Frontal cortex (tissue), 3 donors: ENCODE measurements at regions not wholly inside any gene's neighbourhood (a gene's known extent, or its start where the extent isn't known, plus 50 kb on each side); places are given as distances from the start of the nearest gene placed in this dataset.
A peak's percentile ranks its signal among the peaks of the same experiment; 100 is the strongest.
"Not testable (repeated sequence)": the region's sequence is repeated elsewhere in the genome, so short reads cannot be mapped to it uniquely, and the experiment has no call there.

Source experiments
- DNase-seq, 2 donors: peaks; one replicate each; pipeline ENCODE4 v3.0.0; 2012; ENCODE audit warnings: low spot score in 2 of 2
- FAIRE-seq: peaks from 2 replicates; lab custom pipeline; 2012; peaks lifted over from hg19 to GRCh38; lab: Jason Lieb, UNC
- donor health status: control.
- donor health status: control.
- donor health status: control.

DNA sequence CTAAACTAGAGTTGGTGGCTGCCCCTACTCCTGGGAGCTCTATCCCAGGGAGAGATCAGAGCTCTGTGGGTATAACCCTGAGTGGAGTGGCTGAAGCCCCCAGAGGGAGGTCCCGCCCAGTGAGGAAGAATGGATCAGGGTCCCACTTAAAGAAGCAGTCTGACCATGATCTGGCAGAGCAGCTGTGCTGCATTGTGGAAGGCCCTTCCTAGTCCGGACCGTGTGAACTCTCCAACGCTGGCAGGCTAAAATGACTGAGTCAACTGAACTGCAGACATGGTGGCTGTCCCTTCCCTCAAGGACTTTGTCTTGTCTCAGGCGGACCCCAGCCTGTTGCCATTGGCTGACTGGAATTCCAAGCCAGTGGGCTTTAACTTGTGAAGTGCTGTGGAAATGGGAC is 494.2 kb downstream of the FAM181B start:
- DNase-seq: no peak
- no peak for FAIRE-seq

DNA sequence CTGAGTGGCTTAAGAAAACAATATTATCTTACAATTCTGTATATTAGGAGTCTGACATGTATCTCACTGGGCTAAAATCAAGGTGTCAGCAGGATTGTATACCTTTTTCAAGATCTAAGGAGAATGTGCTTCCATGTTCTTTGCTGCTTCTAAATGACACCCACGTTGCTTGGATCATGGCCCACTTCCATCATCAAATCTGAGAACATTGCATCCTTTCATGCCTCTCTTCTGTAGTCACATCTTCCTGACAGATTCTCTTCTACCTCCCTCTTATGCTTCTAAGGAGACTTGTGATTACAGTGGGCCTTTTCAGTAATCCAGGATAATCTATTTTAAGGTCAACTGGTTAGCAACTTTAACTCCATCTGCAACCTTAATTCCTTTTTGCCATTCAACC is 499.4 kb downstream of the FAM181B start:
- DNase-seq (no peak), FAIRE-seq (no peak)

- FAIRE-seq: no peak
- DNase-seq: no peak
These were observed 500.5 kb downstream of the FAM181B start for GRCh38 chr11:82233201-82233600.

DNA sequence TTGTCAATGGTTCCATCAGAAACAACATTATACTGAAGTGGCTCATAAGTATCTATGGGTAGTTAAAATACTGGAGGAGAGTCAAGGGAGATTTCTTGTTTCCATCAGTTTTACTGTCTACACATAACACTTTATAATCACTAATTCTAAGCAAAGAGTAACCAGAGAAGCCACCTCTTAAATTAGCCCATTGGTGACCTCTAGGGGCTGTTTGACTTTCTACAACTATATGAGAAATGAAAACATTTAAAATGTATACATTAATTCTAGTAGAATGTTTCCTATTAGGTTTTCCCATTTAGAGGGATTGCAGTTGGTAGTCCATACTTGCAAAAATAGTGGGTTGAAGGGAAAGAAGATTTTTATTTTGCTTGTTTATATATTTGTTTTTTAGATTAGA is 504.3 kb downstream of the FAM181B start:
- DNase-seq (no peak), FAIRE-seq (no peak)

DNA sequence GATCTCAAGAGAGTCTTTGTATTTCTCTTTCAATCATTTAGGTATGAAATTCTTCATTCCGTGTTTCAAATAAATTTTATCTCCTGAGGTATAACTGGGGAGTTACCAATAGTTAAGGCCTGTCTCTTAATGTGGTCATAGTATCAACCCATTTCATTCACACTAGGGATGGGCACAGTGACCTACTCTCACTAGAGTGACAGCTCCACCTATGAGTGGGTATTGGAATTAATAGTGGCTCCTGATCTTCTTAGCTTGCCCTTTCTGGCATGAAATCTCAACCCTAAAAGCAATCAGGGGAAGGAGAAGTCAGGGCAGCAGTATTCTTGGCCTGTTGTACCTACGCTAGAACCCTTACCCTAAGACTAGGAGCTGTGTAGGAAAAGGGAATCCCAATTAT is 507.7 kb downstream of the FAM181B start:
- DNase-seq (no peak), FAIRE-seq (no peak)

GRCh38 chr11:82225502-82225901 is 508.2 kb downstream of the FAM181B start:
- DNase-seq (no peak), FAIRE-seq (no peak)

GRCh38 chr11:82216927-82217570 is 516.6 kb downstream of the FAM181B start:
- FAIRE-seq (no peak), DNase-seq (no peak)

DNA sequence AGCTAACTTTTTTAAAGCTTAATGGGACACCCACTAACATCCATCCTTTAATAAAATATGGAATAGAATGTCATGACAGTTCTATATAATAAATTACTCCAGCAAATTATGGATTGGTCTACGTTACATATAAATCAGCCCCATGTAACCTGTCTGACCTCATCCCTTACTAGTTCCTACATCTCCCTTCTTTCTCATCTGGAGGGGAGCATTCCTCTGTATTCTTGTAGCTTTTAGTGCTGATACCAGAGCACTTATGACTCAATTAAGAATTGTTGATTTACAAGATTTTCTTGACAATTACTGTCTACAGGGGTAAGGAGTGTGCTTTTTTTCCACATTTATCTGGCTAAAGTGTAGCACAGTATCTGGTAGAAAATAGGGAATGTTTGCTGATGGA is 523.7 kb downstream of the FAM181B start:
- no peak for DNase-seq
- FAIRE-seq: no peak

DNA sequence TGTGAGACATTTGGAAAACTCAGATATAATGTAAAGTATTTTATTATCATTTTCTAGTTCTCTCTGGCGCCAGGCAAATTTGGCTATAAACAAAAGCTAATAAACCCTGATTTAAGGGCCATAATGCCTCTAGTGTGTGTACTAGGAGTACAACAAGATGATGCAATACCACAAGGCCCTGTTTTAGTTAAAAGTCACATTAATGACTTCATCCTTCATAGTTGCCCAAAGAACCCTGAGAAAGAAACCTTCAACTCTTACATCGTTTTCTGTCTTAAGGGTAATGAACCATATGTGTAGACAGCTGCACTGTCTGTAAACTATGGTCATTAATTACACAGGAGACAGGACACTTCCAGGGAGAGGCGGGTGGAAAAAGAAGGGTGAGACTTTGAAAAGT is 538.4 kb downstream of the FAM181B start:
- FAIRE-seq (no peak), DNase-seq (no peak)

GRCh38 chr11:82194521-82194920 is 539.1 kb downstream of the FAM181B start:
- DNase-seq: no peak

GRCh38 chr11:82191695-82192094 is 542.0 kb downstream of the FAM181B start:
- no peak for DNase-seq
- FAIRE-seq: no peak

More at GRCh38 chr11:82194521-82194920, 539.1 kb downstream of the FAM181B start:
- FAIRE-seq: no peak

DNA sequence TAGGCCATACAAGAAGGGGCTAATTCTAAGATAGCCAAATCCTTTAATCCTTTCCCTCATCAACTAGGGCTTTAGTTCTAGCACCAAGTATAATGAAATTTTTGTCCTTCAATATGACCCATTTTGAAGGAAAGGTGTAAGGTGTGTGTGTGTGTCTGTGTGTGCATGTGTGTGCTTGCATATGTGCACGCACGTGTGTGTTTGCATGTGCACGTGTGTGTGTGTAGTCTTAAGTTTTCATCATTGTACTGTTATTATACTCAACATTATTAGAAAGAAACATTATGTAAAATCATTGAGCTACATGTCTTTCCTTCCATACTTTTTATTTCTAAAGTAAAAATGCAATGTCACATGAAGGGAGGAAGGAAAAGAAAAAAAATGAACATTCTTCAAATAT is 547.7 kb downstream of the FAM181B start:
- FAIRE-seq (no peak), DNase-seq (no peak)

- FAIRE-seq (no peak), DNase-seq (no peak)
These were observed 548.7 kb downstream of the FAM181B start for GRCh38 chr11:82184966-82185365.

DNA sequence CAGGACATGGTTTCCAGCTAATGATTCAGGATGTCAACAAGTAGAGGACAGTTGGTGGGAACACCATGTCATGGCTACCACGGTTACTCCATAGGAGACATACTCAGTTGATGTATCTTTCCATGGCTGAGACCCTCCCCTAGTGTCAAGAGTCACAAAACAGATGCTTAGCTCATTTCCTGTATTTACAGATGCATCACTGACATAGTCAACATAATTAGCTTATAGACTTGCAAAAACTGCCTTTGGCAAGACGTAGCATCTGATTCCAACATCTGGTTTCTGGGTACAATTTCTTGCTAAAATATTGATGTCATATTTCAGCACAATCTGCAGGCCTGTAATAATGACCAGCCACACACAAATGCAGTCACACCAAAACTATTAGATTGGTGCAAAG is 550.3 kb downstream of the FAM181B start:
- DNase-seq: no peak
- FAIRE-seq: no peak

DNA sequence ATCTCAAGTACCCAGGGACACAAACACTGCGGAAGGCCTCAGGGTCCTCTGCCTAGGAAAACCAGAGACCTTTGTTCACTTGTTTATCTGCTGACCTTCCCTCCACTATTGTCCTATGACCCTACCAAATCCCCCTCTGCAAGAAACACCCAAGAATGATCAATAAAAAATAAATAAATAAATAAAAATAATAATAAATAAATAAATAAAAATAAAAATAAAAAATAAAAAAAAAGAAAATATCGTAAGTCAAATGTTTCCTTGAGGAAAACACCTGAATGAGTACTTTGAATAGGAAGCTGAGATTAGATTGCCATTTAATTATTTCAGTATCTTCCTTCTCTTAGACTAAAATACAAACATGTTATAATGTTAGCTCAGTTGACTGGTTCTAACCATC is 551.0 kb downstream of the FAM181B start:
- peak; percentile 40 for FAIRE-seq

GRCh38 chr11:82181796-82182195 is 551.9 kb downstream of the FAM181B start:
- not testable (repeated sequence) for DNase-seq, FAIRE-seq

More for the DNA sequence above, 551.0 kb downstream of the FAM181B start:
- not testable (repeated sequence) for DNase-seq

DNA sequence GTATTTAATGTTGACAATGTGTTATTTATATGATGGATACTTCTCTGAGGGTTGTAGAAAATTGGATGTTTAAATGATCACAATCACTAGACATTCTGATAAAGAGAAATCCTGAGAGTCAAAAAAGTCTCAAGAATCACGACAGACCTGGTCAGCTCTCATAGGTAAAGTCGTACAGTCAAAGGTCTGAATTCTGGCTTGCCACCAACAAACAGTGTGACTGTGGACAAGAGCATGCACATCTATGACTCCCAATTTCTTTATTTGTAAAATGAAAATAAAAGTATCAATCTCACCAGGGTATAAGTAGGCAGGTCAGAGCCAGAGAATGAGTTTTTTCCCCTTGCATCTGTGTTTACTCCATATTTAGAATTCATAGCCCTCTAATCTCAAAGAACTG is 556.7 kb downstream of the FAM181B start:
- no peak for DNase-seq
- no peak for FAIRE-seq

GRCh38 chr11:82176365-82176764 is 557.3 kb downstream of the FAM181B start:
- DNase-seq (no peak), FAIRE-seq (no peak)

DNA sequence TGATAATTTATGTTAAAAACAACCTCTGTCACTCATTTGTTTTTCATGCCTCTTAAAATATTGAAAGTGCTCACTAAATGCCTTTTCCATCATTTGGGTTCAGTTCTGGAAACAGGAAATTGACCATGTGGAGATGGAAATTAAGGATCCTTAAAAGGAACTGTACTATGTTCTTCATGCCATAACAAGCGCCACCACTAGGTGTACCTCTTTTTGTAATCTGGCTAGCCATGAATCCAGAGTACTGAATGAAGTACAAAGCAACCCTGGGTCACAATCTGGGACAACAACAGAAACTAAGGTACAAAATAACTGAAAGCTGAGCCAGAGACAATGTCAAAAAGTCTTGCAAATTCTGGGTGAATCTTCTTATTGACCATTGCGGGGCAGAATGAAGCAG is 559.1 kb downstream of the FAM181B start:
- DNase-seq: no peak
- FAIRE-seq: no peak

GRCh38 chr11:82146789-82147188 is 586.9 kb downstream of the FAM181B start:
- DNase-seq (no peak), FAIRE-seq (no peak)

- DNase-seq (no peak), FAIRE-seq (no peak)
These were observed 614.7 kb downstream of the FAM181B start for GRCh38 chr11:82118946-82119345.

DNA sequence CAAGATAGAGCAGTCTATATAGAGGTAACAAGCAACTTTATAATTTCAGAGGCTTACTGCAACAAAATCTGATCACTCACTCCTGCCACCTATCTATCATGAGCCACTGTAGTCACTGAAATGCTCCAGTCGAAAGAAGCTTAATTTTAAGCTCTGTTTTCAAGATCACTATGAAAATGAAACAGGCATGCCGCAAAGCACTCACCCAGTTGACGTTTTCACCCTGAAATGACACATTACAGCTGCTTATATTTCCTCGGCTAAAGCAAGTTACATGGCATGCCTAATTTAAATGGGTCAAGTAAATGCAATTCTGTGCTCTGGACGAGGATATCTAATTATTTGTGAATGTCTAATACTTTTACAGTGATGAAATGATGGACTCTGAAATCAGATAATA is 616.3 kb downstream of the FAM181B start:
- DNase-seq: no peak
- no peak for FAIRE-seq
